Inflammatory macrophage (primary cell): ENCODE measurements at regions not wholly inside any gene's neighbourhood (a gene's known extent, or its start where the extent isn't known, plus 50 kb on each side); places are given as distances from the start of the nearest gene placed in this dataset.

Source experiments
- DNase-seq, 2 donors: peaks; one replicate each; pipeline ENCODE4 v3.0.0-alpha.2; 2020 to 2022

DNA sequence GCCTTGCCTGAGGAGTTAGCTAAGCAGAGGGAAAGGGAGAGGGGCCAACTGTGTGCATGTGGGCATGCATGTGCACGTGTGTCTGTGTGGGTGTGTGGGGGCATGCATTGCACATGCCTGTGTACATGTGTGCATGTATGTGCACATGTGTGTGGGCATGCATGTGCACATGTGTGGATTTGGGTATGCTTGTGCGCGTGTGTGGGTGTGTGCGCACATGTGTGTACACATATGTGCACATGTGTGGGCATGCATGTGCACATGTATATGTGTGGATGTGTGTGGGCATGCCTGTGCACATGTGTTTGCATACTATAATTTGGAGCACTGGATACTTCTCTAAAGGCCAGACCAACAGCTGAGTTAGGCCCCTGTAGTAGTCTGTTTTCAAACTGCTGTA, 350.0 kb downstream of the PRDM2 start:
- no peak for DNase-seq

DNA sequence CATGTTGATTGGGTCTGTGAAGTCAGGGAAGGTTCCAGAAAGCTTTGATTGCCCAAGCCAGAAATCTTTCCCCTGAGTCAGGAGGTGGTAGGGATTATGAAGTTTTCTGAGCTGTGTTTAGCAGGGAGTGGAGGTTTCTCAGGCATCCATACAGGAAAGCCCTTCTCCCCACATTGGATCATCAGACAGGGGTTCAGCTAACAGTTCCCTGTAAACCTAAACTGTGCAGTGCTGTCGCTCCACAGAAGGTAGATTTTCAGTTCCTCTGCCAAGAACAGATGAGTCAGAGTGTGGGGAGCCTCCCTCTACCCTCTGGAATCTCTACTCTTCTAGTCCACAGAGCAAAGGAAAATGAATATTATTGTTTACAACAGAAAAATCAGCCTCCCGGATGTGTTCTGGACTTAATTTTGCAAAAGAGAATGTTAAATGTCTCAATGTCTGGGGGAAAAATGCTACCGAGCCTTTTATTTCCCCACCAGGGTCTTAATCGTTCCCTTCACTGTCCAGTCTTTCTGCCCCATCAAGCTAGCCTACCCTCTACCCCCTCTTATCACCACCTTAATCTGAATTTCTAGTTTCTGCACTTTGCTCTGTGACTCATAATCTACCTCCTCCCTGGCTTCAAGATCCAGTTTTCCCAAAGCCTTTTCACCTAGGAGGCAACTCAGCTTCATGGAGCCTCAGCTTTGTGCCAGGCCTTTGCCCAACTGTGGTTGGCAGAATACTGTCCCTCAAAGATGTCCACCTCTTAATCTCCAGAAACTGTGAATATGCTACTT, 355.6 kb downstream of the PRDM2 start:
- no peak for DNase-seq

- DNase-seq: no peak
Measured at GRCh38 chr1:14057640-14058039, 357.7 kb downstream of the PRDM2 start.

GRCh38 chr1:14061204-14061603, 361.2 kb downstream of the PRDM2 start:
- DNase-seq: no peak

- DNase-seq: no peak
Measured at GRCh38 chr1:14061722-14062121, 361.7 kb downstream of the PRDM2 start.

- no peak for DNase-seq
Measured at GRCh38 chr1:14062669-14063068, 362.7 kb downstream of the PRDM2 start.

DNA sequence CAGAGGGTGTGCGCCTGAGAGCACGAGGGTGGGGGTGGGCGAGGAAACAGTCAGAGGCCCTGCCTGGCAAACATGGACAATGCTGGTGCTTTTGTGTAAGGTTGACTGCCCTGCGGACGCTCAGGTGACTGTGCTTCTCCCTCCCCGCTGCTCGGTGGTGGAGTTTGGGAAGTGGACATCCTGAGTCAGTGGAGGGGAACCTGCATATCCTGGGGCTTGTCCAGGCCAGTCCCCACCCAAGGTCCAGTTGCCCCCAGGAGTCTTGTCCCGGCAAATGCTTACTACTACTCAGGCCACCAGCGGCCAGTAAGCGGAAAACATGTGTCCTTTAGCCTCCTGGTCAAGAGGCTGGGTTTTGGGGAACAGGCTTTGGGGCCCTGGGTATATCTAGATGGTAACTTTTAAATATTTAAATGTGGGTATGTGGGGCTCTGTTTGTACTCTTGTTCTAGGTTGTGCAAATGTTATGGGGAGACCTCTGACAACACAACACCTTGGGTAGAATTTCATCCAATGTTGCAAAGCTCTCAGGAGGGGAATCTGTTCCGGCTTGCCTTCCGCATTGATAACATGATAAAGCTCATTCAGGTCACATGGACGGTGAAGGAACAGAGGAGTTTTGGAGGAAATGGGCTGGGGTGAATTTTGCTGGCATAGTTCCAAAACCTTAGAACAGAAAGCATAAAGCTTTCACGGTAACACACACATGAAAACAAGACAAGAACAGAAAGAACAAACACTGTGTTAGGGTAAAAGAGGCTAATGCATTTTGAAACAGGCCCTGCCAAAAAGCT, 364.9 kb downstream of the PRDM2 start:
- DNase-seq: no peak

DNA sequence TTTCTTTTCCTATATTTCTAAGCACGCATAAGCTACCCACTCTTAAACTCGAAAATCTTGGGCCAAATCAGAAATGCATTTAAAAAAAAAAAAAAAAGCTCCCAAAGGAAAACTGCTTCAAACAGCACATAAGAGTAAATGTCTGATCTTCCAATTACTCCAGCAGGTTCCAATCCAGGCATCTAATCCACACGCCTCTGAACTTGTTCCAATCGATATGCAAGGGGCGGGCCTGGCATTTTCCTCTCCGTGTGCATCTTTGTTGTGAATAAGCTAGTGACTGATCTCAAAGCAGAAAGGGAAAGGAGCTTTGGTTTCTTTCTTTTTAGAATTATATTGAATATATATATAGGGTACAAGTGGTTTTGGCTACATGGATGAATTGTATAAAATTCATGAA, 365.5 kb downstream of the PRDM2 start:
- DNase-seq: no peak

DNA sequence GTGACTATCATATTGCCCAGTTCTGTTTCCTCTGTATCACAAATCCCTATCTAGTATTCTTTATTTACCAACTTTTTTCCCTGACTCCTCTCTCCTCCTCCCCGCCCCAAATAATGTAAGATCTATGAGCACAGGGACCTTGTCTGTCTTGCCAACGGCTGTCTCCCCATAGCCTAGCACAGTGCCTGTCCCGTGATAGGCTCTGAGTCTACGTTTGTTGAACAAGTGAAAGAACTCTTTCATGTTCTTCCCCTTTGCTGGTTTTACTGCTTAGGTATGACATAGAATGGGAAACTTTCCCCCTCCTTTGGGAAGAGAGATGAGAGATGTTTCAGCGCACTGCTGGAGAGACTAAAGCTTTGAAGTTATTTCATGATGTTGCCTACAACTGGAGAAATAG, 367.0 kb downstream of the PRDM2 start:
- DNase-seq: no peak

DNA sequence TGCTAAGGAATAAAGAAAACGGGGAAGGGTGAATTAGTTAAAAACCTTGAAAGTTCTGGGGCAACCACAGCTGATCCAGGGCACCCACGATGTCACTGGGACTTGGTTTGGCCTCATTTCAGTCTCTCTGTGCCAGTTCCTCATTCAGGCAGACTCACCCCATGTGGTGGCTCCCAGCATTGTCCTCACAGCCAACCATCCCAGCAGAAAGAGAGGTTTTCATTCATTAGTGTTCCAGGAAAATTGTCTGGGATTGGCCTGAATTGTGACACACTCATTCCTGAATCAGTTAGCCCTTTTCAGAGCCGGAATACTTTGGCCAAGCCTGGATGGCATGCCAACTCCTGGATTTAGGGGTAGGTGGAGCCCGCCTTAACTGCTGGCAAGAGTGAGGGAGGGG, 367.7 kb downstream of the PRDM2 start:
- DNase-seq: no peak

GRCh38 chr1:14071581-14071980, 371.6 kb downstream of the PRDM2 start:
- no peak for DNase-seq

DNA sequence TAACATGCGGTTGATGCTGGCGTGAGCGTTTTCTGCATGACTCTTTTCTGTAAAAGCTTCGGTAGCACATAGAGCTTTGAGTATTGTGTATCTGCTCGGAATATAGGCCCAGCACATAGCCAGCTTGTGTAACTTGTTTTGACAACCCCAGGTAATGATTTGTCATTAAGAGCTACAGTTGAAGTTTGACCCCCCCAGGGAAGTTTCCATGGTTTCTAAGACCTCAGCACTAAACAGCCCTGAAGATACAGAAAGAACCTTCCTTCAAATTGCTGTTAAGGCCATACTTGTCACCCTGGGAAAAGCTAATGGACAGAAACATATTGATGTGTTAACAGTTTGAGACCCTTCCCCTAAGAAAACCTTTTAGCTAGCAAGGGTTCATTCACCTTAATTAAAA, 380.7 kb downstream of the PRDM2 start:
- DNase-seq: no peak

DNA sequence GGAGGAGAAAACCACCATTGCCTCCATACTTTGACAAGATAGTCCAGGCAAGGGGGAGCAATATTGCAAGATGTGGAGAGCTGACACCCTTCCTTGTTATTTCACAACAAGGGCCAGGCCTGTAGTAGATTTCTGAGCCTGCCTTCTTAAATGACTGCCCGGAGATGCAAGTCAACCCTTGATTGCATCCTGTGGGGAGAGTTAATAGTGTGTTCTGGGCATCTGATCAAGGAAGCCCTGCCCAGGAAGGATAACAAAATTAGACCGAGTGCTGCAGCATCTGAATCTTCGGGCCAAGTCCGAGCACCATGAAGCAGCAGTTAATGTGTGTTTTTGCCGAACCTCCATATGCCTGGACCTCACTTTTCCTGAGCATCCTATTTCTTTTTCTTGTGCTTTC, 382.3 kb downstream of the PRDM2 start:
- no peak for DNase-seq

DNA sequence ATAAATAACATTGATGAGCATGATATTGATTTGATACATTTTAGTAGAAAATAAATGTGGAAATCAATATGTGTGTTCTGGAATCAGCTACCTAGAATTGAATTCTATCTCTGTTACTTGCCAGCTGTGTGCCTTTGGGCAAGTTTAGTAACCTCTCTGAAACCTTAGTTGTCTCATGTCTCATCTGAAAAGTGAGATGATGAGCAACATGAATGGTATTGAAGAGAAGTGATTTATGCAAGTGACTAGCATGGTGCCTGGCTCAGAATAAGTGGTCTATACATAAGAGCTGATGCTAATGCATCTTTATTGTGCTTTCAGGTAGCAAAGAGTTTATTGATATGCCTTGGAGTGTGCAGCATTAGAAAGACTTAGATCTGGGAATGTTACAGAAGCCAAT, 383.3 kb downstream of the PRDM2 start:
- DNase-seq: no peak

DNA sequence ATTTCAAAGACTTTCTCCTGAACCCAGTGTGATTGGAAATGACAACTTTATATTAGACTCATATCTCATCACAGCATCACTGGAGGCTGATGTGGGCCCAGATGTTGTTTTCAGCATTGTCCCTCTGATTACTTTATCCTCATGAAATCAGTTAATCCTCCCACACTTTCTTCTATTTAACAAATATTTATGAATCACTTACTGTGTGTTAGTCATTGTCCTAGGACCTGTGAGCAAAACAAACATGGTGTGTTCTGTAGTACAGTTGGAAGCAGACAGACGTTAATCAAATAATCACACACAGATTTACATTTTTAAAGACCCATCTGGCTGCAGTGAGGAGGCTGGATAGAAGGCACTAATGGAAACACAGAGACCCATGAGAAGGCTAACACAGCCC, 383.7 kb downstream of the PRDM2 start:
- no peak for DNase-seq

DNA sequence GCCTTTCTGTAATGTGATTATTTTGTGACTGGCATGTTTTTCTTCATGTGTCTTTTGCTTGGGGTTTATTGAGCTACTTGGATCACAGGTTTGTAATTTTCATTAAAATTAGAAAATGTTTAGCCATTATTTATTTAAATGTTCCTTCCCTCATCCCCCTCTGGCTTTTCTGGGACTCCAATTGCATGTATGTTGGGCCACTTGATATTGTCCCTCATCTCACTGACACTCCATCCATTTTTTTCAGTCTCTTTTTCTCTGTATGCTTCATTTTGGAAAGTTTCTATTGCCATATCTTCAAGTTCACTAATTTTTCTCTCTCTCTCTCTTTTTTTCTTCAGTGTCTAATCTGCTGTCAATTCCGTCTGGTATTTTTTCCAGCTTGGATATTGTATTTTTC, 390.1 kb downstream of the PRDM2 start:
- DNase-seq: no peak

DNA sequence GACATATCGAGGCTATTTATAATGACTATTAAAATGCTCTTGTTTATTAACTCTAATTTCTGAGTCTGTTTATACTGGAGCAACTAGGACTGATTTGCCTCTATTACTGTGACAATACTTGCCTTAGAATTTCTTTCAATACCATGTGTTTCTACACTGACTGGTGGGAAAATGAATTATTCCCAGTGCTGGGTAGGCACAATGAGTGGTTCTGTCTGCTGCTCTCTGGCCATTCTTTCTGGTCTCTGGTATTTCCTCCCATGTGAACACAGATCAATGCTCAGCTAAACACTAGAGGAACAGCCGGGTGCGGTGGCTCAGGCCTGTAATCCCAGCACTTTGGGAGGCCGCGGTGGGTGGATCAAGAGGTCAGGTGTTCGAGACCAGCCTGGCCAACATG, 390.5 kb downstream of the PRDM2 start:
- no peak for DNase-seq

DNA sequence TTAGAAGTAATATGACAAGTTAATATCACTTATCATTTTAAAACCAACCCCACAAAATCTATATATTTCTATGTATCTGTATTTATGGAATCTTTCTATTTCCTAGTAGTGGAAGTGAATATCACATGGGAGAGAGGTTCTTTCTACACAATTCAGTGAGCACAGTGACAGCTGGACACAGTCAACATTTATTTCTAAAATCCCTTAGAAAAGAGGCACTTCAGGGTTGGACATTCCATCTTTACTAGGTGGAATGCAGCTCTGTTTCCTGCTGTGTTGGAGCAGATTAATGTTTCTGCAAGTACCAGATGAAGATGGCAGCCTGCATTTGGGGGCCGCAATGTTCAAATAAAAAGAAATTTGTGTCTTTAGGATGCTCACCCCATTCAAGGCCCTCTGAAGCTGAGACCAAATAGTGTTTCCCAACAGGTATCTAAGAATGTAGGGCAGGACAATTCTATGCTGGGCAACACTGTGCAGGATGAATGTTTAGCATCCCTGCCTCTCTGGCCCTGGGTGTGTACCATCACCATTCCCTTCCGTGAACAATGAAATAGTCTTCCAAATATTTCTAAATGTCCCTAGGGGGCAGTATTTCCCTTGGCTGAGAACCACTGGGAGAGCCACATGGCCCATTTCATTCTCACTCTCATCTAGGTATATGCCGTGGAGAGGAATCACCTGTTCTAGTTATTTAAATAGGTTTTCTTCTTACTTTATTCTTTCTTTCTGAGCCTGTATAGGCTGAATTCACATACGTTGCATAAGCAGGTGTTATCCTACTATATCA, 394.8 kb downstream of the PRDM2 start:
- DNase-seq: peak in 1 of 2 donors; percentile 7

- DNase-seq: no peak
Measured at GRCh38 chr1:14098294-14098913, 398.4 kb downstream of the PRDM2 start.

GRCh38 chr1:14100444-14100843, 400.5 kb downstream of the PRDM2 start:
- DNase-seq: no peak

GRCh38 chr1:14100919-14101318, 400.9 kb downstream of the PRDM2 start:
- no peak for DNase-seq

DNA sequence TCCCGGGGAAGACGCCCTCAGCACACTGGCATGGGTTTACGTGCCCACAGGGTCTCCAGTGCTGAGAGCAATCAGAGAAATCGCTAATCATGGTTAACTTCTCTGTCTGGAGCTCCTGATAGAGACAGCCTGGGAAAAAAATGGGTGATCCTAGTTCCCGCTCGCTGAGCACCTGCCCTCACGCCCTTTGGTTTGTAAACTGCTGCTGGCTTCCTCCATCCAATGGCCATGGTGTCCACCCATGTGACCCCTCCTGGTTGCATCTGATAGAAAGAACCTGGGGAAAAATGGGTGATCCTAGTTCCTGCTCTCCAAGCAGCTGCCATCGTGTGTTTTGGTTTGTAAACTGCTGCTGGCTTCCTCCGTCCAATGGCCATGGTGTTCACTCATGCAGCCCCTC, 402.2 kb downstream of the PRDM2 start:
- DNase-seq: no peak

DNA sequence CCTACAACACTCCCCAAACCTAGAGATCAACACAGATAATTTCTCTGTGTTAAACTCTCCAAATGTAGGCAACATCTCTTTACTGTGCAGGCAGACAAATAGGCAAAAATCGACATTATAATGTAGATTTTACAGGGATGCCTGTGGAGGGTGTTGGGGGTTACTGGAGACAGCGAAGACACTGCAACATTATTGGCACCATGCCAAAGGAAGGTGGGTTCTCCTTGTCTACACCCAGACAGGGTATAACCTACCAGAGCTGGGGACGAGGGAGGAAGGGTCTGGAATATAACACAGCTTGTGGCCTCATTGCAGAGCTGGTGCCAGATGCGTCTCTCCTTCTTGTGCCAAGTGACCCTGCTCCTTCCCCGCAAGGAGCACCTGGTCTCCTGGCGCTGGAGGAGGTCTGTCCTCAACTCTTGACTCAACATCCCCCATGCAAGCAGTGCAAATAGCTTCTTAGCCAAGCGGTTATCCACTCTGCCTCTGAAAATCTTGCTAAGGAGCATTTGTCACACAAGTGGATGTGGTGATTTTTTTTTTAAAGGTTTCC, 404.0 kb downstream of the PRDM2 start:
- DNase-seq: no peak
